H9 (cell line): ENCODE measurements at regions not wholly inside any gene's neighbourhood (a gene's known extent, or its start where the extent isn't known, plus 50 kb on each side); places are given as distances from the start of the nearest gene placed in this dataset.
"Not testable (repeated sequence)": the region's sequence is repeated elsewhere in the genome, so short reads cannot be mapped to it uniquely, and the experiment has no call there.

ENCODE experiments used
- DNase-seq: peaks from one replicate; pipeline ENCODE4 v3.0.0-alpha.2; 2017
- H2AFZ ChIP-seq: one replicate; pipeline ENCODE4 v1.6.1; 2013; ENCODE audit warnings: mild to moderate bottlenecking, low read length, control low read depth, moderate library complexity
- H2AK5ac ChIP-seq: 2 replicates; pipeline ENCODE4 v1.6.1; 2013; ENCODE audit warnings: low read length, control low read depth, mixed read lengths; ENCODE audit not compliant: insufficient read length
- H2BK120ac ChIP-seq: one replicate; pipeline ENCODE4 v1.6.1; 2013; ENCODE audit warnings: low read depth, mild to moderate bottlenecking, low read length, control low read depth, inconsistent platforms; ENCODE audit not compliant: poor library complexity, severe bottlenecking
- H2BK12ac ChIP-seq: 2 replicates; pipeline ENCODE4 v1.6.1; 2013; ENCODE audit warnings: low read length, control low read depth, mixed read lengths, low read depth; ENCODE audit not compliant: insufficient read length
- H2BK15ac ChIP-seq: 2 replicates; pipeline ENCODE4 v1.6.1; 2013; ENCODE audit warnings: low read depth, low read length, control low read depth
- H2BK20ac ChIP-seq: one replicate; pipeline ENCODE4 v1.6.1; 2013; ENCODE audit warnings: low read depth, mild to moderate bottlenecking, low read length, control low read depth, inconsistent platforms; ENCODE audit not compliant: poor library complexity, severe bottlenecking
- H2BK5ac ChIP-seq: 2 replicates; pipeline ENCODE4 v1.6.1; 2013; ENCODE audit warnings: low read length, control low read depth, mixed read lengths; ENCODE audit not compliant: insufficient read length
- H3K14ac ChIP-seq: 2 replicates; pipeline ENCODE4 v1.6.1; 2013; ENCODE audit warnings: low read length, control low read depth; ENCODE audit not compliant: insufficient read depth
- H3K18ac ChIP-seq: 2 replicates; pipeline ENCODE4 v1.6.1; 2013; ENCODE audit warnings: low read depth, mild to moderate bottlenecking, mixed read lengths, low read length, control low read depth; ENCODE audit not compliant: insufficient read length
- H3K23ac ChIP-seq: 2 replicates; pipeline ENCODE4 v1.6.1; 2013; ENCODE audit warnings: low read length, control low read depth, mixed read lengths, low read depth; ENCODE audit not compliant: insufficient read length
- H3K23me2 ChIP-seq: 2 replicates; pipeline ENCODE4 v1.6.1; 2013; ENCODE audit warnings: low read depth, mild to moderate bottlenecking, mixed read lengths, low read length, control low read depth; ENCODE audit not compliant: insufficient read length, poor library complexity, severe bottlenecking
- H3K27ac ChIP-seq: 2 replicates; pipeline ENCODE4 v1.5.1; 2013; ENCODE audit warnings: low read length, control low read depth, mixed read lengths, low read depth; ENCODE audit not compliant: insufficient read length
- H3K27me3 ChIP-seq: 2 replicates; pipeline ENCODE4 v1.6.1; 2013; ENCODE audit warnings: low read length, control low read depth, inconsistent platforms; ENCODE audit not compliant: insufficient read depth
- H3K4ac ChIP-seq: 2 replicates; pipeline ENCODE4 v1.6.1; 2013; ENCODE audit warnings: low read depth, mild to moderate bottlenecking, control low read depth, inconsistent platforms, low read length, moderate library complexity
- H3K4me1 ChIP-seq: 2 replicates; pipeline ENCODE4 v1.6.1; 2013; ENCODE audit warnings: low read length, control low read depth, inconsistent platforms; ENCODE audit not compliant: insufficient read depth
- H3K4me2 ChIP-seq: 2 replicates; pipeline ENCODE4 v1.6.1; 2013; ENCODE audit warnings: low read length, control low read depth, mixed read lengths; ENCODE audit not compliant: insufficient read length, insufficient read depth
- H3K56ac ChIP-seq: 2 replicates; pipeline ENCODE4 v1.6.1; 2013; ENCODE audit warnings: low read depth, mild to moderate bottlenecking, mixed read lengths, low read length, control low read depth; ENCODE audit not compliant: insufficient read length
- H3K79me1 ChIP-seq: 2 replicates; pipeline ENCODE4 v1.6.1; 2013; ENCODE audit warnings: low read depth, mild to moderate bottlenecking, moderate library complexity, low read length, control low read depth, inconsistent platforms; ENCODE audit not compliant: insufficient read depth, poor library complexity, severe bottlenecking
- H3K79me2 ChIP-seq: 2 replicates; pipeline ENCODE4 v1.6.1; 2013; ENCODE audit warnings: low read length, control low read depth, inconsistent platforms; ENCODE audit not compliant: insufficient read depth
- H3K9ac ChIP-seq: 2 replicates; pipeline ENCODE4 v1.6.1; 2013; ENCODE audit warnings: low read length, control low read depth, mixed read lengths; ENCODE audit not compliant: insufficient read length; ENCODE audit errors: extremely low read depth
- H3K9me3 ChIP-seq: one replicate; pipeline ENCODE4 v1.6.1; 2013; ENCODE audit warnings: low read depth, low read length, inconsistent platforms; ENCODE audit not compliant: control insufficient read depth
- H3T11ph ChIP-seq: one replicate; pipeline ENCODE4 v1.6.1; 2013; ENCODE audit warnings: mild to moderate bottlenecking, low read length, control low read depth, inconsistent platforms
- H4K20me1 ChIP-seq: one replicate; pipeline ENCODE4 v1.6.1; 2013; ENCODE audit not compliant: control insufficient read depth, insufficient read length, insufficient read depth
- H4K5ac ChIP-seq: 2 replicates; pipeline ENCODE4 v1.6.1; 2013; ENCODE audit warnings: low read depth, mild to moderate bottlenecking, mixed read lengths, low read length, control low read depth; ENCODE audit not compliant: insufficient read length
- H4K8ac ChIP-seq: replicated peaks from 2 replicates; pipeline ENCODE4 v1.6.1; 2013; ENCODE audit warnings: low read length, control low read depth, mixed read lengths, low read depth; ENCODE audit not compliant: insufficient read length
- H4K91ac ChIP-seq: 2 replicates; pipeline ENCODE4 v1.6.1; 2013; ENCODE audit warnings: low read depth, mild to moderate bottlenecking, moderate library complexity, mixed read lengths, low read length, control low read depth; ENCODE audit not compliant: insufficient read length
- H3K27ac Mint-ChIP-seq, 3 experiments: 2 replicates in 2 of 3; 3 replicates in 1 of 3; pipeline ENCODE4 v1.8.0; 2020 to 2021; ENCODE audit warnings: mixed read lengths in 3 of 3, mild to moderate bottlenecking in 1 of 3, moderate library complexity in 1 of 3
- H3K27me3 Mint-ChIP-seq: 2 replicates; pipeline ENCODE4 v1.8.0; 2021; ENCODE audit warnings: low read depth, mild to moderate bottlenecking, moderate library complexity, mixed read lengths
- H3K36me3 Mint-ChIP-seq, 3 experiments: 2 replicates in 2 of 3; 3 replicates in 1 of 3; pipeline ENCODE4 v1.8.0; 2020 to 2021; ENCODE audit warnings: low read depth in 3 of 3, mixed read lengths in 3 of 3; ENCODE audit not compliant: insufficient read depth in 1 of 3
- H3K4me1 Mint-ChIP-seq, 2 experiments: 2 replicates each; pipeline ENCODE4 v1.8.0; 2020; ENCODE audit warnings: mixed read lengths in 2 of 2
- H3K4me3 Mint-ChIP-seq, 2 experiments: 2 replicates in 1 of 2; 3 replicates in 1 of 2; pipeline ENCODE4 v1.8.0; 2020 to 2021; ENCODE audit warnings: mild to moderate bottlenecking in 2 of 2, mixed read lengths in 2 of 2, moderate library complexity in 1 of 2
- H3K9me3 Mint-ChIP-seq, 2 experiments: 2 replicates in 1 of 2; 3 replicates in 1 of 2; pipeline ENCODE4 v1.8.0; 2020; ENCODE audit warnings: mild to moderate bottlenecking in 2 of 2, mixed read lengths in 2 of 2, moderate library complexity in 1 of 2
- WGBS: extraction: QIAGEN DNeasy Blood & Tissue Kit; methylation state at CpG from one replicate; pipeline ENCODE4 v1.1.7; 2013; ENCODE audit warnings: missing lambda C conversion rate, low lambda C conversion rate, mixed read lengths; ENCODE audit not compliant: insufficient read length; ENCODE audit errors: extremely low coverage; 5-methylcytosine and 5-hydroxymethylcytosine counted together
- TF ChIP-seq, protein P1 (sequence below): fragments of 200-600 bp; sonication (generic); conservative IDR thresholded peaks from 3 replicates; pipeline ENCODE4 v1.8.0; 2021; ENCODE audit warnings: antibody characterized with exemption, mild to moderate bottlenecking

DNA sequence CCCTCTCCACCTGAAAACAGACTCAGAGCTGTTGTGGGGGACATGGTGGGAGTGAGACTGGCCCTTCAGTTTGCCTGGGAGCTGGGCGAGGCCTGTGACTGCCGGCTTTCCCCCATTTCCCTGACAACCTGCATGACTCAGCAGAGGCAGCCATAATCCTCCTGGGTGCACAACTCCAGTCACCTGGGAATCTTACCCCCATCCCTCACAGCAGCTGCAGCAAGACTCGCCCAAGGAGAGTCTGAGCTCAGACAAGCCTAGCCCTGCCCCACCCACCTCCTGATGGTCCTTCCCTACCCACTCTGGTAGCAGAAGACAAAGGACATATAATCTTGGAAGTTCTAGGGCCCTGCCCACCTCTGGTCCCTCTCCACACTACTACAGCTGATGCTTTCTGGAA lies 207.3 kb upstream of the ARID2 start:
- Histone ChIP-seq H2AFZ (no peak overlapping the region), H3K4me2 (no peak overlapping the region), H3K79me2 (no peaks in the 10 kb centered on the region), H3K4me1 (no peaks in the 10 kb centered on the region), H3K27me3 (no peaks in the 10 kb centered on the region), H3K18ac (no peak overlapping the region), H4K5ac (no peak overlapping the region), H3K9ac (no peak overlapping the region), H4K20me1 (no peaks in the 10 kb centered on the region), H3K4ac (no peak overlapping the region), H2BK15ac (no peak overlapping the region), H3K79me1 (no peaks in the 10 kb centered on the region), H4K8ac (no peak overlapping the region), H2BK120ac (no peak overlapping the region), H3K14ac (no peak overlapping the region), H3T11ph (no peak overlapping the region), H3K9me3 (no peaks in the 10 kb centered on the region), H2BK5ac (no peak overlapping the region), H4K91ac (no peak overlapping the region), H3K23ac (no peak overlapping the region), H2BK20ac (no peak overlapping the region), H2BK12ac (no peak overlapping the region), H3K56ac (no peak overlapping the region), H2AK5ac (no peak overlapping the region), H3K23me2 (no peaks in the 10 kb centered on the region), H3K27ac (no peak overlapping the region)
- no peak for DNase-seq
- WGBS = no CpG with 5 or more reads among the region's 3 CpGs
- Mint-ChIP-seq H3K9me3 (peaks cover 15 to 27% of the 10 kb centered on the region in 2 experiments), H3K36me3 (peaks cover 0 to 14% (median 13%) of the 10 kb centered on the region in 3 experiments; a peak in 5 of 7 replicates), H3K4me3 (no peak overlapping the region), H3K27ac (no peak overlapping the region), H3K27me3 (no peaks in the 10 kb centered on the region), H3K4me1 (peaks cover 3 to 4% of the 10 kb centered on the region in 2 experiments; a peak in 1 of 4 replicates)
- TF ChIP-seq, protein P1, sequence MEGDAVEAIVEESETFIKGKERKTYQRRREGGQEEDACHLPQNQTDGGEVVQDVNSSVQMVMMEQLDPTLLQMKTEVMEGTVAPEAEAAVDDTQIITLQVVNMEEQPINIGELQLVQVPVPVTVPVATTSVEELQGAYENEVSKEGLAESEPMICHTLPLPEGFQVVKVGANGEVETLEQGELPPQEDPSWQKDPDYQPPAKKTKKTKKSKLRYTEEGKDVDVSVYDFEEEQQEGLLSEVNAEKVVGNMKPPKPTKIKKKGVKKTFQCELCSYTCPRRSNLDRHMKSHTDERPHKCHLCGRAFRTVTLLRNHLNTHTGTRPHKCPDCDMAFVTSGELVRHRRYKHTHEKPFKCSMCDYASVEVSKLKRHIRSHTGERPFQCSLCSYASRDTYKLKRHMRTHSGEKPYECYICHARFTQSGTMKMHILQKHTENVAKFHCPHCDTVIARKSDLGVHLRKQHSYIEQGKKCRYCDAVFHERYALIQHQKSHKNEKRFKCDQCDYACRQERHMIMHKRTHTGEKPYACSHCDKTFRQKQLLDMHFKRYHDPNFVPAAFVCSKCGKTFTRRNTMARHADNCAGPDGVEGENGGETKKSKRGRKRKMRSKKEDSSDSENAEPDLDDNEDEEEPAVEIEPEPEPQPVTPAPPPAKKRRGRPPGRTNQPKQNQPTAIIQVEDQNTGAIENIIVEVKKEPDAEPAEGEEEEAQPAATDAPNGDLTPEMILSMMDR = no peak

DNA sequence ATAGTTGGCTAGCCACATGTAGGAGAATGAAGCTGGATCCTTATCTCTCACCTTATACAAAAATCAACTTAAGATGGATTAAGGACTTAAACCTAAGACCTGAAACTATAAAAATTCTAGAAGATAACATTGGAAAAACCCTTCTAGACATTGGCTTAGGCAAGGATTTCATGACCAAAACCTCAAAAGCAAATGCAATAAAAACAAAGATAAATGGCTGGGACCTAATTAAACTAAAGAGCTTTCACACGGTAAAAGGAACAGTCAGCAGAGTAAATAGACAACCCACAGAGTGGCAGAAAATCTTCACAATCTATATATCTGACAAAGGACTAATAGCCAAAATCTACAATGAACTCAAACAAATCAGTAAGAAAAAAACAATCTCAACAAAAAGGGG lies 202.7 kb upstream of the ARID2 start:
- H3K27me3 Mint-ChIP-seq, DNase-seq, H3K9ac ChIP-seq, H3K4me3 Mint-ChIP-seq, H2BK5ac ChIP-seq, H3K4me2 ChIP-seq, H3K4me1 ChIP-seq, H2BK20ac ChIP-seq, H3K79me2 ChIP-seq, H3T11ph ChIP-seq, H3K27ac ChIP-seq, H4K20me1 ChIP-seq, H4K8ac ChIP-seq, H3K27me3 ChIP-seq, H2AK5ac ChIP-seq, H2BK120ac ChIP-seq, H3K9me3 ChIP-seq, H4K91ac ChIP-seq, H3K27ac Mint-ChIP-seq, H3K14ac ChIP-seq, H2BK12ac ChIP-seq, H3K23ac ChIP-seq, H2BK15ac ChIP-seq, H3K4me1 Mint-ChIP-seq, H4K5ac ChIP-seq, H2AFZ ChIP-seq, H3K79me1 ChIP-seq, H3K23me2 ChIP-seq, H3K4ac ChIP-seq, H3K18ac ChIP-seq, H3K56ac ChIP-seq: not testable (repeated sequence)
- peaks cover 20 to 42% of the 10 kb centered on the region in 2 experiments for H3K9me3 Mint-ChIP-seq
- WGBS = no CpG with 5 or more reads among the region's 1 CpG
- H3K36me3 Mint-ChIP-seq = peaks cover 0 to 17% (median 17%) of the 10 kb centered on the region in 3 experiments; a peak in 5 of 7 replicates
